GM23248 (cell line): ENCODE measurements at regions not wholly inside any gene's neighbourhood (a gene's known extent, or its start where the extent isn't known, plus 50 kb on each side); places are given as distances from the start of the nearest gene placed in this dataset.

Experiments
- EZH2 ChIP-seq: fragments of 200-600 bp; sonication (generic); IDR thresholded peaks from 2 replicates; pipeline ENCODE4 v1.6.1; 2018; ENCODE audit warnings: antibody characterized with exemption, mild to moderate bottlenecking; ENCODE audit not compliant: insufficient read depth, poor library complexity, severe bottlenecking
- EZH2phosphoT487 ChIP-seq: fragments of 200-600 bp; sonication (generic); IDR thresholded peaks from 2 replicates; pipeline ENCODE4 v1.6.1; 2018; ENCODE audit warnings: antibody characterized with exemption, moderate library complexity, mild to moderate bottlenecking, low read depth; ENCODE audit not compliant: insufficient read depth

- TF ChIP-seq EZH2 = no peak
- no peak for TF ChIP-seq EZH2phosphoT487
Measured at GRCh38 chr10:80720549-80720948, 182.8 kb downstream of the SH2D4B start.
